CD4-positive, alpha-beta T cell treated with Interleukin-10 for 1 hour (primary cell): ENCODE measurements at regions not wholly inside any gene's neighbourhood (a gene's known extent, or its start where the extent isn't known, plus 50 kb on each side); places are given as distances from the start of the nearest gene placed in this dataset.

ENCODE experiments used
- DNase-seq: peaks from one replicate; pipeline ENCODE4 v3.0.0-alpha.2; 2020

GRCh38 chr11:112795911-112796649 is 165.1 kb upstream of the NCAM1 start:
- DNase-seq: no peak

- no peak for DNase-seq
Observed at GRCh38 chr11:112797092-112797491, 164.1 kb upstream of the NCAM1 start.

GRCh38 chr11:112797648-112798293 is 163.4 kb upstream of the NCAM1 start:
- peak; percentile 12 for DNase-seq

GRCh38 chr11:112801025-112801816 is 160.0 kb upstream of the NCAM1 start:
- no peak for DNase-seq

GRCh38 chr11:112801817-112802088 is 159.5 kb upstream of the NCAM1 start:
- DNase-seq: no peak

GRCh38 chr11:112805658-112806057 is 155.6 kb upstream of the NCAM1 start:
- no peak for DNase-seq

GRCh38 chr11:112806256-112806655 is 155.0 kb upstream of the NCAM1 start:
- DNase-seq: no peak

- DNase-seq: no peak
Observed at GRCh38 chr11:112806876-112807275, 154.3 kb upstream of the NCAM1 start.

GRCh38 chr11:112809429-112809828 is 151.8 kb upstream of the NCAM1 start:
- no peak for DNase-seq

- DNase-seq: no peak
Observed at GRCh38 chr11:112810951-112811350, 150.3 kb upstream of the NCAM1 start.

- no peak for DNase-seq
Observed at GRCh38 chr11:112811783-112812182, 149.4 kb upstream of the NCAM1 start.

- no peak for DNase-seq
Observed at GRCh38 chr11:112812729-112813128, 148.5 kb upstream of the NCAM1 start.

GRCh38 chr11:112814168-112814567 is 147.1 kb upstream of the NCAM1 start:
- no peak for DNase-seq

GRCh38 chr11:112817376-112817775 is 143.8 kb upstream of the NCAM1 start:
- DNase-seq: no peak

- DNase-seq: no peak
Observed at GRCh38 chr11:112822478-112823274, 138.5 kb upstream of the NCAM1 start.

- DNase-seq: no peak
Observed at GRCh38 chr11:112826026-112826425, 135.2 kb upstream of the NCAM1 start.

- DNase-seq: no peak
Observed at GRCh38 chr11:112826788-112827187, 134.4 kb upstream of the NCAM1 start.

- DNase-seq: no peak
Observed at GRCh38 chr11:112828421-112828820, 132.8 kb upstream of the NCAM1 start.

- DNase-seq: no peak
Observed at GRCh38 chr11:112829971-112830654, 131.1 kb upstream of the NCAM1 start.

GRCh38 chr11:112831041-112831440 is 130.2 kb upstream of the NCAM1 start:
- DNase-seq: no peak

- DNase-seq: no peak
Observed at GRCh38 chr11:112831969-112832766, 129.1 kb upstream of the NCAM1 start.

- DNase-seq: no peak
Observed at GRCh38 chr11:112834277-112834755, 126.9 kb upstream of the NCAM1 start.
